ENCODE measurements at regions not wholly inside any gene's neighbourhood (a gene's known extent, or its start where the extent isn't known, plus 50 kb on each side); places are given as distances from the start of the nearest gene placed in this dataset.

DNA sequence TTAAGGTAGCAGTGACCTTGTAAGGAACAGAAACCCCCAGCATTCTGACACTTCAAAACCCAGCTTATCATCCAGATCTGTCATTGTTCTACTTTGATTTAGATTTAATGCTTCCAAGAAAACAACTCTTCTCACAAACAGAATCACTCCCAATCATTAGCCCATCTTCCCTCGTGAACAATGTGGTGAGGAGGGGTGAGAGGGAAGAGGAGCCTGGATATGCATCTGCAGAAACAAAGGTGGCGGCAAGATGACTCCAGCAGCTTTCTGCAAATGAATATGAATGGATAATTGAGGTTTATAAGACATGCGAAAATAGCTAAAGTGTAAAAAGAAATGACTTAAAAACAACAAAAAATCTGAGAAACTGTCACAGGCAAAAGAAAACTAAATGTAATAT, 859.9 kb upstream of the SLC10A2 start:
- H3K4me3 ChIP-seq (ENCODE audit: low read depth, low read length) = no peak overlapping the region
- TF ChIP-seq, protein P1, sequence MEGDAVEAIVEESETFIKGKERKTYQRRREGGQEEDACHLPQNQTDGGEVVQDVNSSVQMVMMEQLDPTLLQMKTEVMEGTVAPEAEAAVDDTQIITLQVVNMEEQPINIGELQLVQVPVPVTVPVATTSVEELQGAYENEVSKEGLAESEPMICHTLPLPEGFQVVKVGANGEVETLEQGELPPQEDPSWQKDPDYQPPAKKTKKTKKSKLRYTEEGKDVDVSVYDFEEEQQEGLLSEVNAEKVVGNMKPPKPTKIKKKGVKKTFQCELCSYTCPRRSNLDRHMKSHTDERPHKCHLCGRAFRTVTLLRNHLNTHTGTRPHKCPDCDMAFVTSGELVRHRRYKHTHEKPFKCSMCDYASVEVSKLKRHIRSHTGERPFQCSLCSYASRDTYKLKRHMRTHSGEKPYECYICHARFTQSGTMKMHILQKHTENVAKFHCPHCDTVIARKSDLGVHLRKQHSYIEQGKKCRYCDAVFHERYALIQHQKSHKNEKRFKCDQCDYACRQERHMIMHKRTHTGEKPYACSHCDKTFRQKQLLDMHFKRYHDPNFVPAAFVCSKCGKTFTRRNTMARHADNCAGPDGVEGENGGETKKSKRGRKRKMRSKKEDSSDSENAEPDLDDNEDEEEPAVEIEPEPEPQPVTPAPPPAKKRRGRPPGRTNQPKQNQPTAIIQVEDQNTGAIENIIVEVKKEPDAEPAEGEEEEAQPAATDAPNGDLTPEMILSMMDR (IDR thresholded peaks at IDR 0.05; ENCODE audit: control insufficient read depth, extremely low read depth, insufficient read depth) = no peak
- DNase-seq (ENCODE audit: low read depth) = no peak

DNA sequence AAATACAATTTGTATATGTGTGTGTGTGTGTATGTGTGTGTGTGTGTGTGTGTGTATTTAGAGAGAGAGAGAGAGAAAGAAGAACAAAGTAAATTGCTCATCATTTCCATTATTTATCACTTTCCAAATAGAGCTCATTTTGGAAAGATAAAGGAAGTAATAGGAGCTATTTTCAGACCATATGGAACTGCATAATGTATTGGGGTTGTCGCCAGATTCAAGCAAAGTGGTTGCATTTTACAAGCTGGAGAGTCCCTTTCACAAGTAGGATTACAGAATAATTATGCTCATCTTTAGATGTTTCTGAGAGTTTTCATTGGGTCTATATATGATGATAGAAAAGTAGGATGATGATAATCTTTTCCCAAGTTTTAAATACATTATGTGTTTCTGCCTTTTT, 842.7 kb upstream of the SLC10A2 start:
- H3K4me3 ChIP-seq (ENCODE audit: low read depth, low read length) = no peak overlapping the region
- TF ChIP-seq, protein P1 (IDR thresholded peaks at IDR 0.05; ENCODE audit: control insufficient read depth, extremely low read depth, insufficient read depth) = no peak
- DNase-seq (ENCODE audit: low read depth) = no peak

DNA sequence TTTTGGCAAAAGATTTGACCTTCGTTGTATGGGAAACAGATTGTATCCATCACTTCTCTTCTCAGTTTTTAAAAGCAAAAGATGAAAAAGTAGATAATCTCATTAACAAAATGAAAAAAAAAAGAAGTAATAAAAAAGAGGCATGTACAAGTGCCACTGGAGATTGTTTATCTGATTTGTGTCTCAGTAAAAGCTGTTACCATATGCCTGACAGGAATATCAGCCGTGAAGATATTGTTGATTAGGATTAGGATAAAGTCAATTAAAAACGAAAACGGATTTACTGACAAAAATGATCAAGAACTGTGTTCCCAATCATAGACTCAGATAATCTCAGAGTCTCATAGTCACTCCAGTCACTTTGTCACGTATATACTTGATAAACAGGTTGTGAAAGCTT, 842.1 kb upstream of the SLC10A2 start:
- TF ChIP-seq, protein P1 (IDR thresholded peaks at IDR 0.05; ENCODE audit: control insufficient read depth, extremely low read depth, insufficient read depth) = no peak
- DNase-seq (ENCODE audit: low read depth) = no peak
- H3K4me3 ChIP-seq (ENCODE audit: low read depth, low read length) = no peak overlapping the region

DNA sequence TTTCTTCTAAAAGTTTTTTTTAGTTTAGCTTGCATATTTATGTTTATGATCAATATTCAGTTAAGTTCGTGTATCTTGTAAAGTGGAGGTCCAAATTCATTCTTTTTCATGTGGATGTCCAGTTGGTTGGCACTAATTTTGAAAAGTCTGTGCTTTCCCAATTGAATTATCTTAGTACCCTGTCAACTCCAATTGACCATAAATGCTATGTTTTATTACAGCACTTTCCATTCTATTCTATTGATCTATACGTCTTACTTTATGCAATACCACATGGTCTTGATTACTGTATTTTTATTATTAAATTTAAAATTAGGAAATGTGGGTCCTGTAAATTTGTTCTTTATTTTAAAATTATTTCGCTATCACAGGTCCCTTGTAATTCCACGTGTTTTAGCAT, 837.6 kb upstream of the SLC10A2 start:
- DNase-seq (ENCODE audit: low read depth) = no peak
- H3K4me3 ChIP-seq (ENCODE audit: low read depth, low read length) = no peak overlapping the region
- TF ChIP-seq, protein P1 (IDR thresholded peaks at IDR 0.05; ENCODE audit: control insufficient read depth, extremely low read depth, insufficient read depth) = no peak

DNA sequence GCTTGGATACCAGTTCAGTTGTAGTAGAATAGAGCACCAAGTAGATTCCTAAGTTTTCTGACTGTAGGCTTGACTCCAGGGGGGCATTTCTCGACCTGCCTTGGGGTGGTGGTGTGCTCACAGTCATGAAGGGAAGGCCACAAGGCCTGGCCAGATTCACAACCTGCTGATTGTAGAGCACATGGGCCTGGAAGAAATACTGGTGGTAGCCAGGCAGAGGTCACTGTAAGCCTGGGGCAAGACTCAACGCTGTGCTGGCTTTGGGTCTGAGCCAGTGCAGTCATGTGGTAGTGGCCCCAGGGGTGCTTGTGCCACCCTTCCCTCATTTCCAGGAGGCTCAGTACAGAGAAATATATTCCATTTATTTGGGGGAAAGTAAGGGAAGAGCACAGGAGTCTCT, 832.3 kb upstream of the SLC10A2 start:
- DNase-seq (ENCODE audit: low read depth) = no peak
- no peak overlapping the region for H3K4me3 ChIP-seq (ENCODE audit: low read depth, low read length)
- TF ChIP-seq, protein P1 (IDR thresholded peaks at IDR 0.05; ENCODE audit: control insufficient read depth, extremely low read depth, insufficient read depth) = no peak

DNA sequence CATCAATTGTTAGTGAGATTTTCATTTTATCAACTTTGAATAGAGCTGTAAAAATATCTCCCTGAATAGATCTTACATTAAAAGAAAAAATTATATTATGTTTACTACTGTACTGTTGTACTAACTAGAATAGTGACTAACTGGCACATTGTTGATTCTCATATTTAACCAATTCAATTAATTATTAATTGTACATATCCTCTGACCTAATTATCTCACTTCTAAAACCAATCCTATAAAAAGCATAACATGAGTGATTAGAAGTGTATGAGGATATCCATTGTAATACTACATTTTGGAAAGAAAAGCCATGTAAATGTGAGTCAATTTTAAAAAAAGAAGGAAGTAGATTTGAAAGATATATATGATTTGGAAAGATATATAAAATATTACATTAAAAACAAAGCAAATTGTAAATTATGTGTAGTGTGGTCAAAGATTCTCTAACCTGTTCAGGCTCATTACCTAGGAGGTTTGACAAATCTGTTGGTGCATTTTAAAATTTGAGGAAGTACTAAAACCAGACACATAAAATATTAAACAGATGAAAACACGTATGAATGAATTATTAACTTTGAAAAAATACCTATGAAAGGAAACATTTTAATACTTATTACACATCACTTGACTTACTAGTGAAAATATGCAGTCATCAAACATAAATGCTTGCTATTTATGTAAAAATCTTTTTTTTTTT, 829.8 kb upstream of the SLC10A2 start:
- H3K4me3 ChIP-seq (ENCODE audit: low read depth, low read length) = no peak overlapping the region
- DNase-seq (ENCODE audit: low read depth) = no peak
- TF ChIP-seq, protein P1 (IDR thresholded peaks at IDR 0.05; ENCODE audit: control insufficient read depth, extremely low read depth, insufficient read depth) = no peak

DNA sequence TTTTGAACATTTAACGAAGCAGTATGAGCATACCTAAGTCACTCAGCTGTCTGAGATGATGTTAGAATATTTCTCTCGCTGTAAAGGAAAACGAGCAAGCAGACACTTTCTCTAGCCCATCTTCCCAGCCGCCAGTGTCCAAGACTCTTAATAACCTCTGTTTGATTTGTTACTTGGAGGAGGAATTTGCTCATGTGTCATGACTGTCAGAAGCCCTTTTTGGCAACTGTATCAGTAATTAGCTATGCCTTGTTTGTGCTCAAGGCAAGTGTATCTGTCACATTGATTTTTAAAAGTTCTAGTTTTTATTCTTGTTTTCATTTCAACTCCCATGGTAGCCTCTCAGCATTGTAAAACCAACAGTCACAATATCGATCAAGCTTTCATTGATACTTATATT, 828.4 kb upstream of the SLC10A2 start:
- H3K4me3 ChIP-seq (ENCODE audit: low read depth, low read length) = no peak overlapping the region
- no peak for DNase-seq (ENCODE audit: low read depth)
- TF ChIP-seq, protein P1 (IDR thresholded peaks at IDR 0.05; ENCODE audit: control insufficient read depth, extremely low read depth, insufficient read depth) = no peak

Measured in LNCaP clone FGC (cell line).